CD4-positive, alpha-beta memory T cell (primary cell): ENCODE measurements at regions not wholly inside any gene's neighbourhood (a gene's known extent, or its start where the extent isn't known, plus 50 kb on each side); places are given as distances from the start of the nearest gene placed in this dataset.

Source experiments
- CTCF ChIA-PET: fragments of 350-600 bp; sonication (Branson Sonifier 250); formaldehyde crosslinking; loops from one replicate; lab custom pipeline; 2021; ENCODE audit warnings: inconsistent platforms; ENCODE audit not compliant: partially characterized antibody; lab: Charles Lee
- POLR2A ChIA-PET: fragments of 350-600 bp; sonication (Branson Sonifier 250); formaldehyde crosslinking; loops from one replicate; lab custom pipeline; 2021; ENCODE audit not compliant: partially characterized antibody; lab: Charles Lee
- DNase-seq, 5 donors: peaks; one replicate each; pipeline versions ENCODE4 v3.0.0 to v3.0.0-alpha.2; 2020 to 2022; ENCODE audit warnings: mixed read lengths in 1 of 5
- H3K27ac ChIP-seq: one replicate; pipeline ENCODE4 v1.7.0; 2013; ENCODE audit warnings: low read depth, low read length
- H3K27me3 ChIP-seq: 2 replicates; pipeline ENCODE4 v1.7.0; 2013; ENCODE audit warnings: mild to moderate bottlenecking, low read length, moderate library complexity; ENCODE audit not compliant: insufficient read depth
- H3K36me3 ChIP-seq: 2 replicates; pipeline ENCODE4 v1.7.0; 2013; ENCODE audit warnings: mild to moderate bottlenecking, low read length, moderate library complexity; ENCODE audit not compliant: insufficient read depth
- H3K4me1 ChIP-seq: 2 replicates; pipeline ENCODE4 v1.7.0; 2013; ENCODE audit warnings: mild to moderate bottlenecking, low read length, moderate library complexity; ENCODE audit not compliant: insufficient read depth
- H3K4me3 ChIP-seq, 2 donors: one replicate each; pipeline ENCODE4 v1.7.0; 2013; ENCODE audit warnings: low read length in 2 of 2, mild to moderate bottlenecking in 1 of 2
- H3K9me3 ChIP-seq, 2 donors: one replicate each; pipeline ENCODE4 v1.7.0; 2013; ENCODE audit warnings: low read length in 2 of 2, control low read depth in 1 of 2; ENCODE audit not compliant: control insufficient read depth in 1 of 2
- H3K27ac Mint-ChIP-seq, 7 donors: one replicate each; pipeline ENCODE4 v1.8.0; 2020 to 2021; ENCODE audit warnings: mixed read lengths in 7 of 7, mild to moderate bottlenecking in 6 of 7, inconsistent platforms in 3 of 7, moderate library complexity in 3 of 7
- H3K27me3 Mint-ChIP-seq, 2 donors: one replicate each; pipeline ENCODE4 v1.8.0; 2020 to 2021; ENCODE audit warnings: mixed read lengths in 2 of 2
- H3K36me3 Mint-ChIP-seq, 2 donors: one replicate each; pipeline ENCODE4 v1.8.0; 2020 to 2021; ENCODE audit warnings: mixed read lengths in 2 of 2, inconsistent platforms in 1 of 2, mild to moderate bottlenecking in 1 of 2
- H3K4me1 Mint-ChIP-seq, 4 donors: one replicate each; pipeline ENCODE4 v1.8.0; 2020 to 2021; ENCODE audit warnings: mixed read lengths in 4 of 4, mild to moderate bottlenecking in 1 of 4
- H3K4me3 Mint-ChIP-seq, 8 donors: one replicate each; pipeline ENCODE4 v1.8.0; 2020 to 2021; ENCODE audit warnings: mixed read lengths in 8 of 8, mild to moderate bottlenecking in 7 of 8, moderate library complexity in 6 of 8, inconsistent platforms in 3 of 8
- H3K9me3 Mint-ChIP-seq, 8 donors: one replicate each; pipeline ENCODE4 v1.8.0; 2020 to 2021; ENCODE audit warnings: mixed read lengths in 8 of 8, mild to moderate bottlenecking in 5 of 8, inconsistent platforms in 3 of 8, moderate library complexity in 1 of 8
- intact Hi-C: fragments of 100-400 bp; cut with micrococcal nuclease; formaldehyde crosslinking; loops from one replicate; pipeline ENCODE4 v1.15.1; 2023

GRCh38 chr5:126199467-126199866, 223.7 kb upstream of the GRAMD2B start:
- CTCF ChIA-PET, result interaction anchor here (0.5 kb wide), 1 partner anchor 8 kb away, joined by 3 read pairs; no protein-coding TSS in a partner anchor
- no peaks in the 10 kb centered on the region for H3K27me3 Mint-ChIP-seq

DNA sequence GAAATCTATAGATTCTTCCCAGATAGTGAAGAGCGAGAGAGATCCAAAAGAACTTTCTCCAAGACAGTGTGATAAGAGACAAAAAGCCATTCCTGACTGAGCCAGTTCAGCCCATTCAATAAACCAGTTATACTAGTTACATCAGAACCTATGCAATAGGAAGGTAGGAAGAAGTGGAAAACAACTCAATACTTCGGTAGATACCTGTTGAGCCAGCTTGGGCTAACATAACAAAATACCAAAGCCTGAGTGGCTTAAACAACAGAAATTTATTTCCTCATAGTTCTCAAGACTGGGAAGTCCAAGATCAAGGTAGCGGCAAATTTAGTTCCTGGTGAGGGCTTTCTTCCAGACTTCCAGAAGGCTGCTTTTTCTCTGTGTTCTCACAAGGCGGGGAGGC, 214.5 kb upstream of the GRAMD2B start:
- H3K4me3 Mint-ChIP-seq, result no peak overlapping the region
- H3K27ac Mint-ChIP-seq, result no peak overlapping the region
- peaks cover 0 to 18% (median 6%) of the 10 kb centered on the region in 8 donors for H3K9me3 Mint-ChIP-seq
- H3K9me3 ChIP-seq, result no peaks in the 10 kb centered on the region
- DNase-seq, result no peak
- no peaks in the 10 kb centered on the region for H3K36me3 Mint-ChIP-seq
- ChIA-PET CTCF (no interaction called here), POLR2A (no interaction called here)
- no peaks in the 10 kb centered on the region for H3K36me3 ChIP-seq
- peaks cover 0 to 3% of the 10 kb centered on the region in 2 donors for H3K27me3 Mint-ChIP-seq
- no peaks in the 10 kb centered on the region for H3K4me1 Mint-ChIP-seq
- H3K4me3 ChIP-seq, result no peak overlapping the region
- H3K27me3 ChIP-seq, result no peaks in the 10 kb centered on the region
- intact Hi-C loops, result no loop called here
- no peaks in the 10 kb centered on the region for H3K4me1 ChIP-seq
- H3K27ac ChIP-seq, result no peak overlapping the region

More at GRCh38 chr5:126199467-126199866, 223.7 kb upstream of the GRAMD2B start:
- Histone ChIP-seq H3K4me3 (no peak overlapping the region), H3K4me1 (no peaks in the 10 kb centered on the region), H3K9me3 (no peaks in the 10 kb centered on the region), H3K27me3 (no peaks in the 10 kb centered on the region), H3K36me3 (no peaks in the 10 kb centered on the region), H3K27ac (no peak overlapping the region)
- DNase-seq, result no peak
- POLR2A ChIA-PET, result no interaction called here
- Mint-ChIP-seq H3K27ac (no peak overlapping the region), H3K9me3 (peaks cover 0 to 7% (median 4%) of the 10 kb centered on the region in 8 donors), H3K4me1 (no peaks in the 10 kb centered on the region), H3K4me3 (no peak overlapping the region), H3K36me3 (no peaks in the 10 kb centered on the region)
- intact Hi-C loops, result no loop called here

GRCh38 chr5:126210955-126211354, 212.3 kb upstream of the GRAMD2B start:
- Mint-ChIP-seq H3K36me3 (no peaks in the 10 kb centered on the region), H3K4me1 (no peaks in the 10 kb centered on the region), H3K9me3 (peaks cover 0 to 8% (median 3%) of the 10 kb centered on the region in 8 donors), H3K27ac (no peak overlapping the region), H3K27me3 (peaks cover 0 to 3% of the 10 kb centered on the region in 2 donors), H3K4me3 (no peak overlapping the region)
- intact Hi-C loops, result no loop called here
- Histone ChIP-seq H3K4me1 (no peaks in the 10 kb centered on the region), H3K4me3 (no peak overlapping the region), H3K27ac (no peak overlapping the region), H3K27me3 (no peaks in the 10 kb centered on the region), H3K9me3 (no peaks in the 10 kb centered on the region), H3K36me3 (no peaks in the 10 kb centered on the region)
- ChIA-PET CTCF (no interaction called here), POLR2A (no interaction called here)
- DNase-seq, result no peak

GRCh38 chr5:126219616-126220015, 203.6 kb upstream of the GRAMD2B start:
- Mint-ChIP-seq H3K4me1 (no peaks in the 10 kb centered on the region), H3K9me3 (peaks cover 0 to 6% (median 4%) of the 10 kb centered on the region in 8 donors), H3K4me3 (no peak overlapping the region), H3K27me3 (no peaks in the 10 kb centered on the region), H3K27ac (no peak overlapping the region), H3K36me3 (no peaks in the 10 kb centered on the region)
- no peak for DNase-seq
- no peak overlapping the region for H3K4me3 ChIP-seq
- H3K9me3 ChIP-seq, result no peaks in the 10 kb centered on the region
- H3K27me3 ChIP-seq, result no peaks in the 10 kb centered on the region
- intact Hi-C loops, result no loop called here
- H3K36me3 ChIP-seq, result no peaks in the 10 kb centered on the region
- ChIA-PET CTCF (no interaction called here), POLR2A (no interaction called here)
- H3K27ac ChIP-seq, result no peak overlapping the region
- no peaks in the 10 kb centered on the region for H3K4me1 ChIP-seq

DNA sequence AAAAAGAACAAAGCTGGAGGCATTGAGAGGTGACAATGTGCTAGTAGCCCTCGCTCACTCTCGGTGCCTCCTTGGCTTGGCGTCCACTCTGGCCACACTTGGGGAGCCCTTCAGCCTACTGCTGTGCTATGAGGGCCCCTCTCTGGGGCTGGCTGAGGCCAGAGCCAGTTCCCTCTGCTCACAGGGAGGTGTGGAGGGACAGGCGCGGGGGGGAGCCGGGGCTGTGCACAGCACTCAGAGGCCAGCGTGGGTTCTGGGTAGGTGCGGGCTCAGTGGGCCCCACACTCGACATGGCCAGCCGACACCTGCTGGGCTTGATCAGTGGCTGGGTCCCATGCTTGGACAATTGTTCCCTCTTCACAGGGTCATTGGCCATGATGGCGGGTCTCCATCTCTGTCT, 202.5 kb upstream of the GRAMD2B start:
- no peaks in the 10 kb centered on the region for H3K36me3 ChIP-seq
- no peaks in the 10 kb centered on the region for H3K27me3 ChIP-seq
- Mint-ChIP-seq H3K4me1 (no peaks in the 10 kb centered on the region), H3K27ac (no peak overlapping the region), H3K36me3 (no peaks in the 10 kb centered on the region), H3K27me3 (no peaks in the 10 kb centered on the region), H3K4me3 (no peak overlapping the region), H3K9me3 (peaks cover 0 to 7% (median 4%) of the 10 kb centered on the region in 8 donors)
- intact Hi-C loops, result no loop called here
- no peak overlapping the region for H3K27ac ChIP-seq
- ChIA-PET CTCF (interaction anchor here (0.9 kb wide), 1 partner anchor 15 kb away, joined by 3 read pairs; no protein-coding TSS in a partner anchor), POLR2A (no interaction called here)
- no peak for DNase-seq
- H3K4me1 ChIP-seq, result no peaks in the 10 kb centered on the region
- H3K9me3 ChIP-seq, result no peaks in the 10 kb centered on the region
- no peak overlapping the region for H3K4me3 ChIP-seq

DNA sequence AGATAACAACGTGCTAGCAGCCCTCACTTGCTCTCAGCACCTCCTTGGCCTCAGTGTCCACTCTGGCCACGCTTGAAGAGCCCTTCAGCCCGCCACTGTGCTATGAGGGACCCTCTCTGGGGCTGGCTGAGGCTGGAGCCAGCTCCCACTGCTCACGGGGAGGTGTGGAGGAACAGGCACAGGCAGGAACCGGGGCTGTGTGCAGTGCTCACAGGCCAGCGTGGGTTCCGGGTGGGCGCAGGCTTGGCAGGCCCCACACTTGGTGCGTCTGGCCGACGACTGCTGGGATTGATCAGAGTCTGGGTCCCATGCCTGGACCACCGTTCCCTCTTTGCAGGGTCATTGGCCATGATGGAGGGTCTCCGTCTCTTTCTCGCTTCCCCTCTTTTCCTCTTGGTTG, 194.3 kb upstream of the GRAMD2B start:
- Histone ChIP-seq H3K4me1 (no peaks in the 10 kb centered on the region), H3K27me3 (no peaks in the 10 kb centered on the region), H3K27ac (no peak overlapping the region), H3K9me3 (no peaks in the 10 kb centered on the region), H3K36me3 (no peaks in the 10 kb centered on the region), H3K4me3 (no peak overlapping the region)
- no peaks in the 10 kb centered on the region for H3K36me3 Mint-ChIP-seq
- ChIA-PET POLR2A (no interaction called here), CTCF (interaction anchor here (1.5 kb wide), 1 partner anchor 67 kb away, joined by 3 read pairs; no protein-coding TSS in a partner anchor)
- no peaks in the 10 kb centered on the region for H3K4me1 Mint-ChIP-seq
- no peak overlapping the region for H3K27ac Mint-ChIP-seq
- no peak for DNase-seq
- intact Hi-C loops, result no loop called here
- H3K27me3 Mint-ChIP-seq, result no peaks in the 10 kb centered on the region
- no peak overlapping the region for H3K4me3 Mint-ChIP-seq
- H3K9me3 Mint-ChIP-seq, result peaks cover 0 to 15% (median 8%) of the 10 kb centered on the region in 8 donors

DNA sequence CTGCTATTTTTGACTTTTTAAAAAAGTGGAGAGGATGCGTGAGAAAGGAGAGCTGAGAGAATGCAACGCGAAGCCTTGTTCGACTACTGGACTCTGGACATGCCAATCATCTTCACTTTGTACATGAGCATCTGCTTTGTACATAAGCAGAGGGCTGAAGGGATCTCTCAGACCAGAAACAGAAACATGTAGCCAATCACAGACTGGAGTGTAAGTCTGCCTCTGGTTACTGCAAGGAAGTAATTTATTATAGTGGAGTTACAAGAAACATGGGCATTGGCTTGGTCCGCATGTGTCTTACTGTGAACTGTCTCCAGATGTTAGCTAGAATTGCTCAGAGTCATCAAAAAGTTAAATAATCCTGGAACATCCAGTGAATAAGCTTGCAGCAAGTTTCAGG, 190.0 kb upstream of the GRAMD2B start:
- intact Hi-C loops, result no loop called here
- H3K4me3 ChIP-seq, result no peak overlapping the region
- H3K9me3 ChIP-seq, result no peaks in the 10 kb centered on the region
- no peak for DNase-seq
- Mint-ChIP-seq H3K27me3 (no peaks in the 10 kb centered on the region), H3K4me3 (no peak overlapping the region), H3K4me1 (no peaks in the 10 kb centered on the region), H3K27ac (no peak overlapping the region), H3K36me3 (no peaks in the 10 kb centered on the region), H3K9me3 (peaks cover 0 to 12% (median 2%) of the 10 kb centered on the region in 8 donors)
- ChIA-PET POLR2A (no interaction called here), CTCF (no interaction called here)
- H3K4me1 ChIP-seq, result no peaks in the 10 kb centered on the region
- no peak overlapping the region for H3K27ac ChIP-seq
- no peaks in the 10 kb centered on the region for H3K27me3 ChIP-seq
- no peaks in the 10 kb centered on the region for H3K36me3 ChIP-seq
